ENCODE measurements at regions not wholly inside any gene's neighbourhood (a gene's known extent, or its start where the extent isn't known, plus 50 kb on each side); places are given as distances from the start of the nearest gene placed in this dataset.
"Not testable (repeated sequence)": the region's sequence is repeated elsewhere in the genome, so short reads cannot be mapped to it uniquely, and the experiment has no call there.

- Mint-ChIP-seq H3K4me3 (no peak overlapping the region), H3K27ac (no peak overlapping the region), H3K4me1 (no peaks in the 10 kb centered on the region), H3K27me3 (no peaks in the 10 kb centered on the region), H3K36me3 (no peaks in the 10 kb centered on the region), H3K9me3 (no peaks in the 10 kb centered on the region)
- CTCF ChIA-PET = no interaction called here
- DNase-seq = no peak
Measured at GRCh38 chr13:79901336-79901735, 420.4 kb downstream of the NDFIP2 start.

GRCh38 chr13:79900356-79900755 lies 419.4 kb downstream of the NDFIP2 start:
- Mint-ChIP-seq H3K9me3 (no peaks in the 10 kb centered on the region), H3K4me1 (no peaks in the 10 kb centered on the region), H3K27ac (no peak overlapping the region), H3K4me3 (no peak overlapping the region), H3K27me3 (no peaks in the 10 kb centered on the region), H3K36me3 (no peaks in the 10 kb centered on the region)
- DNase-seq = no peak
- CTCF ChIA-PET = interaction anchor here (0.6 kb wide), 1 partner anchor 365 kb away, joined by 3 read pairs; no protein-coding TSS in a partner anchor

DNA sequence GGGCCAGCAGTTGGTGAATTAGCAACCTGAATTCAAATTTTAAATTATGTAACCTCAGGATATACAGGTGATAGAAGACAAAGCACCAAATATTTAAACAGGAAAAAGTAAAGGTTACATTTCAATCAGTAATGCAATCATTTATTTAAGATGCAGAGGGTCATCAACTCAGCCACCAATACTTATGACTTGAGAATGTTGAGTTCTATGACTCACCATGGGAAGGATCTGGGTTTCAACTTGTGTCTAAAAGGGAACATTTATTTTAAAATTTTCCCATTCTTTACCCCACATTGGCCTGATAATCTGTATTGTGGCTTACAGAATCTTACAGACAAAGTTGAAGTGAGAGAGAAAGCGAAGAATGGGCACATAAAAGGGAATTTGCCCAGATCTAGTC lies 418.0 kb downstream of the NDFIP2 start:
- CTCF ChIA-PET = no interaction called here
- H3K36me3 Mint-ChIP-seq = no peaks in the 10 kb centered on the region
- no peak overlapping the region for H3K4me3 Mint-ChIP-seq
- no peaks in the 10 kb centered on the region for H3K4me1 Mint-ChIP-seq
- H3K9me3 Mint-ChIP-seq = no peaks in the 10 kb centered on the region
- DNase-seq = no peak
- no peak overlapping the region for H3K27ac Mint-ChIP-seq
- H3K27me3 Mint-ChIP-seq = no peaks in the 10 kb centered on the region

DNA sequence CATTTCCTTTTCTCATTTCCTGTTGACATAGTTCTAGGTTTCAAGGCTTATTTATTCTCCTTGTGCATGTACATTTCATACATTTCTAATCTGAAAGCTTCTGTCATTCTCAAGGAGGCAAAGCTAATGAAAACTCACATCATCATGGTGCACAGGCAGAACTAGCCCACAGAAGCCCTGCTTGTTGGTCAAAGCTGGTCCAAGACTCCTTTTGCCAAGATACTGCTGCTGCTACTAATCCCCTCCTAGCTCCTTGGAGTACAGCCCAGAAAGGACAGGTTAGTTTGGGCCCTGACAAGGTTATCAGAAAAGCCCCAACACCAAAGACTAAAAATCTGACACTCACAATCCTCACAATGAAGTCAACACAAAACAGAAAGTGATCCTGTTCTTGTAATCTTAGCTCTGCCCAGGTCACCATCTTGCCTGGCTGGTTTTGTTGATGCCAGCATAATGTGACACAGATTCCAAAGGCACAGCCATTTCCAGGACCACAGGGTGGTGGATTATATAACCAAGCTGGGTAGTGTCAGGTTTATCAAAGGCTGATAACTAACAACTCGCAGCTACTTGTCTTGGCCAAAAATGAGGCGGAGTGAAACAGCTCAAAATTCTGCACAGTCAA lies 417.4 kb downstream of the NDFIP2 start:
- no peaks in the 10 kb centered on the region for H3K36me3 Mint-ChIP-seq
- CTCF ChIA-PET = no interaction called here

GRCh38 chr13:79896851-79897250 lies 415.9 kb downstream of the NDFIP2 start:
- CTCF ChIA-PET = no interaction called here
- Mint-ChIP-seq H3K27me3 (no peaks in the 10 kb centered on the region), H3K27ac (no peak overlapping the region), H3K4me1 (no peaks in the 10 kb centered on the region), H3K9me3 (no peaks in the 10 kb centered on the region), H3K4me3 (no peak overlapping the region), H3K36me3 (no peaks in the 10 kb centered on the region)
- DNase-seq = no peak

More for the DNA sequence above, 417.4 kb downstream of the NDFIP2 start:
- H3K27me3 Mint-ChIP-seq = no peaks in the 10 kb centered on the region
- no peaks in the 10 kb centered on the region for H3K4me1 Mint-ChIP-seq
- DNase-seq = no peak
- H3K9me3 Mint-ChIP-seq = no peaks in the 10 kb centered on the region
- no peak overlapping the region for H3K4me3 Mint-ChIP-seq
- no peak overlapping the region for H3K27ac Mint-ChIP-seq

DNA sequence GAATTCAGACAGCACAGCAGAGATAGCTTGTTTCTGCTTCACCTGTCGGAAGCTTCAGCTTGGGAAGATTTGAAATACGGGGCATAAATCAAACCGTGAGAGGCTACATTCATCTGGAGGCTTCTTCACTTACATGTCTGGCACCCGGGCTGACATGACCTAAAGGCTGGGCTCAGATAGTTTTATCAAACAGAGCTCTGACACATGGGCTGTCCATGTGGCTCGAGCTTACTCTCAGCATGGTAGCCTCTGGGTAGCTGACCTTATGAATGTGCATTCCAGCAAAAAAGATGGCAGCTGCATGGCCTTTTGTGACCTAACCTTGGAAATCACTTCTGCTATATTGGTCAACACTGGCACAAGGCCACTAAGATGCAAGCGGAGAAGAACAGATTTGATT lies 414.5 kb downstream of the NDFIP2 start:
- no peaks in the 10 kb centered on the region for H3K36me3 Mint-ChIP-seq
- no peak for DNase-seq
- no peak overlapping the region for H3K4me3 Mint-ChIP-seq
- CTCF ChIA-PET = no interaction called here
- H3K9me3 Mint-ChIP-seq = no peaks in the 10 kb centered on the region
- H3K4me1 Mint-ChIP-seq = no peaks in the 10 kb centered on the region
- H3K27me3 Mint-ChIP-seq = no peaks in the 10 kb centered on the region
- H3K27ac Mint-ChIP-seq = no peak overlapping the region

DNA sequence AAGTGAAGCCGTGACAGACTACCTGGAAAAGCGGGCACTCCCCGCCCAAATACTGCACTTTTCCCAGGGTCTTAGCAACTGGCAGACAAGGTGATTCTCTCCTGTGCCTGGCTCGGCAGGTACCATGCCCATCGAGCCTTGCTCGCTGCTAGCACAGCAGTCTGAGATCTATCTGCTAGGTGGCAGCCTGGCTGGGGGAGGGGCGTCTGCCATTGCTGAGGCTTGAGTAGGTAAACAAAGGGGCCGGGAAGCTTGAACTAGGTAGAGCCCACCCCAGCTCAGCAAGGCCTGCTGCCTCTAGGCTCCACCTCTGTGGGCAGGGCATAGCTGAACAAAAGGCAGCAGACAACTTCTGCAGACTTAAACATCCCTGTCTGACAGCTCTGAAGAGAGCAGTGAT lies 406.3 kb downstream of the NDFIP2 start:
- H3K4me1 Mint-ChIP-seq, H3K27ac Mint-ChIP-seq, H3K4me3 Mint-ChIP-seq, H3K27me3 Mint-ChIP-seq, CTCF ChIA-PET, H3K9me3 Mint-ChIP-seq, DNase-seq, H3K36me3 Mint-ChIP-seq: not testable (repeated sequence)

DNA sequence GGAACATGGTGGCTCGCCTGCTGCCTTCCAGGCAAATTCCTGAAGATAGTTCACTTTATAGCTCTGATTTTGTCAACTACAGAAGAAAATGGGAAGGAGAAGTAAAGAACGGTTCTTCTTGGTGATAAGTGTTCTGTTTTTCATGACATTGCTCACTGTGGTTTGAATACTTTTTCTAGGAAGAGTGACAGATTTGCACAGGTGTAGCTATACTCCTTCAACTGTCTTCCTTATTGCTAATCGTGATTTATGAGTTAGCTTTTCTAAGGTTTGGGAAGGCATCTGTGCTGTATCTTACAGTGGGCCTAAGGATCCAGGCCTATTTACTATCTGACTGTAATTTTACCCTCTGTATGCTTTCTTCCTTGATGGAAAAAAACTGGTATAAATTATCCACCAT lies 405.6 kb downstream of the NDFIP2 start:
- H3K27ac Mint-ChIP-seq = no peak overlapping the region
- CTCF ChIA-PET = no interaction called here
- no peaks in the 10 kb centered on the region for H3K4me1 Mint-ChIP-seq
- H3K27me3 Mint-ChIP-seq = no peaks in the 10 kb centered on the region
- DNase-seq = no peak
- H3K9me3 Mint-ChIP-seq = no peaks in the 10 kb centered on the region
- H3K36me3 Mint-ChIP-seq = no peaks in the 10 kb centered on the region
- no peak overlapping the region for H3K4me3 Mint-ChIP-seq

- no peak for DNase-seq
- no peak overlapping the region for H3K4me3 Mint-ChIP-seq
- H3K27ac Mint-ChIP-seq = no peak overlapping the region
- no peaks in the 10 kb centered on the region for H3K9me3 Mint-ChIP-seq
- no peaks in the 10 kb centered on the region for H3K27me3 Mint-ChIP-seq
- H3K4me1 Mint-ChIP-seq = no peaks in the 10 kb centered on the region
- CTCF ChIA-PET = no interaction called here
- no peaks in the 10 kb centered on the region for H3K36me3 Mint-ChIP-seq
Measured at GRCh38 chr13:79884890-79885289, 403.9 kb downstream of the NDFIP2 start.

DNA sequence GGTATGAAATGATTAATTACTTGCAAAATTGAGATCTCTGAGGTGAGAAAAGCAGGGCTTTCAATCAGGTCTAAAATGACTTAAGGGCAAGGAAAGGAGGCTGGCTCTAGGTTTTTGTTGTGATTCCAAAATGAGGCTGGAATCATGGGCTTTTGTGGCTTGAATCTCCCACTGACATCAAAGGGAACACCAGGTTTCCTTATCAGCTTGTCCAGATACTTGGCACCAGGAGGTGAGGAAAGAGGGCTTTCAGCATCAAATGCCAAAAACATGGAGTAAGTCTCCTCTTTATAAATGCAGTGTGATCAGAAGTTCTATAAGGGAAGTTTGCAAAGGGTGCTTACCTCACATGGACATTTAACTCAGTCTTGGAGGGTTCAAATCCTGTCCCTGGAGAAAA lies 402.3 kb downstream of the NDFIP2 start:
- DNase-seq = no peak
- Mint-ChIP-seq H3K4me3 (no peak overlapping the region), H3K27ac (no peak overlapping the region), H3K36me3 (no peaks in the 10 kb centered on the region), H3K27me3 (no peaks in the 10 kb centered on the region), H3K4me1 (no peaks in the 10 kb centered on the region), H3K9me3 (no peaks in the 10 kb centered on the region)
- CTCF ChIA-PET = no interaction called here

- H3K27me3 Mint-ChIP-seq = no peaks in the 10 kb centered on the region
- H3K36me3 Mint-ChIP-seq = no peaks in the 10 kb centered on the region
- H3K4me3 Mint-ChIP-seq = no peak overlapping the region
- no peaks in the 10 kb centered on the region for H3K9me3 Mint-ChIP-seq
- no peak for DNase-seq
- H3K27ac Mint-ChIP-seq = no peak overlapping the region
- CTCF ChIA-PET = no interaction called here
- no peaks in the 10 kb centered on the region for H3K4me1 Mint-ChIP-seq
Measured at GRCh38 chr13:79880818-79881217, 399.9 kb downstream of the NDFIP2 start.

DNA sequence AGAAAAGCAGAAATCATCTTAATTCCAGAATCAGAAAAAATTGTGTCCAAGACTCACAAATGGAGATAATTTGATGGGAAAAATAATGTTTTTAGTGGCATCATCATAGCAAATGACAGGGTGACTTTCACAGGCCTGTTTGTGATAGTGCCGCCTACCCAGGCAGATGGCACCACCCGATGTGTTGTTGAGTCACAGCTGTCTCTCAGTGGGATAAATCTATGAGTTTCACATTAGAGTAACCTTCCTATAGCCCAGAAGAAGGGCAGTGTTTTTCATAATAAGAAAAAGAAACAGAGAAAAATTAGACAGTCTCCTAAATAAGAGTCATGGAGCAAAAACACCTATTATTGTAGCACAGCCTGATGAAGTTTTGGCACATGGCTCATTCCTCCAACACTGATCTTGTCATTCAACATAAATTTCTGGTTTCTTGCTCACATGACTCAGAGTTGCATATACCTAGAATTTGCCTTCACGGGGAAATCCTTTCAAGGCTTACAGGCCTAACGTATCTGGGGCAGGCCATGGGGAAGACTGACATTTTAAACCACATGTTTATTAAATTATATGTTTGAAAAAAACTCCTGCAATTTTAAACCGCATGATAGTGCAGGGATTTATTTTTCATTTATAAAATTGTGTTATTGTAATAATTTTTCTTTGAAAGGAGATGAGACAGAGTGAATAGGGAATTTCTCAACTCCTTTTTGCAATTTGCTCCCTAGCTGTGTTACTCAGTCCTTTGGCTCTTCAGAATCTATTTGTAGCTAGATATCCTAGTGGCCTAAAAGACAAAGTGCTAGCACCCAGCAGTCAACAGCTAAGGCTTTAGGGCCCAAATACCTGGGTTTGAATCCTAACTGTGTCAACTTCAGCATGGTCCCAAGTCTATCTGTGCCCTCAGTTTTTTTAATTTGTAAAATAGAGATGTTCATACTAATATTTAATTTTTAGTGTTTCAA lies 393.7 kb downstream of the NDFIP2 start:
- no peaks in the 10 kb centered on the region for H3K4me1 Mint-ChIP-seq
- H3K27ac Mint-ChIP-seq = no peak overlapping the region
- H3K36me3 Mint-ChIP-seq = no peaks in the 10 kb centered on the region
- H3K9me3 Mint-ChIP-seq = no peaks in the 10 kb centered on the region
- H3K27me3 Mint-ChIP-seq = no peaks in the 10 kb centered on the region
- no peak overlapping the region for H3K4me3 Mint-ChIP-seq
- CTCF ChIA-PET = no interaction called here
- no peak for DNase-seq

DNA sequence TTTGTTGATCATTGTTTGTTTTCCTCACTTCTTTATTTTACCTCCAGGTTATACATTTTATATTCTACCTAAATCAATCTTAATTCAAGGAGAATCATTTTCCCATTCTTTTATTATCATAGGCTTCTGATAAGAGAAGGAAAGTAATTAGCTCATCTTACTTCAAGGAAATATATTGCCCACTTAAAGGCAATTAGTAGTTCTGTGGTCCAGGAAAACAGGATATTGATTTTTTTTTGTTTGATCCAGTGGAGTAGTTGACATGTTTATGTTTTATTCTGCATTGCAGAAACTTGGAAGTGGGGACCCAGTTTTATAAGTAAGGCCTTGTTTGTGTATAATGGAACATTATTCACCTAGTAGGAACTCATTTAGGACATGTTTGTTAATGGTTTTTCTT lies 390.6 kb downstream of the NDFIP2 start:
- H3K9me3 Mint-ChIP-seq = no peaks in the 10 kb centered on the region
- H3K4me3 Mint-ChIP-seq = no peak overlapping the region
- no peaks in the 10 kb centered on the region for H3K36me3 Mint-ChIP-seq
- no peaks in the 10 kb centered on the region for H3K27me3 Mint-ChIP-seq
- CTCF ChIA-PET = no interaction called here
- no peak overlapping the region for H3K27ac Mint-ChIP-seq
- no peaks in the 10 kb centered on the region for H3K4me1 Mint-ChIP-seq
- no peak for DNase-seq

DNA sequence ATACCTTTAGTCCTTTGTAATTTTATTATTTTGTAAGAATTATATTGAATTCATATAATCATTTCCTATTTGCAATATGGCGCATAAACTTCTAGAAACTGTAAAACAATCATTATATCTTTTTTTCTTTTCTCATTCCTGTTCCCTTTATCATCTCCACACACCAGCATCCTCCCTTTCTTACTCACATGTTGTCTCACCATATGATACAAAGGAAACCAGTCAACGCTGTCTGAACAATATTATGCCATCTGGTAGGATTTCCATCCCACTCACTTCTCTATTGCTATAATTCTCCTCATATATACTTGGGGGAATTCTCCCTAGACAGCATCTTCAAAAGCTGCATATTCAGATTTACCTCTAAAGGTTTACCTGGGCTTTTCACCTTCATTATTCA lies 389.8 kb downstream of the NDFIP2 start:
- CTCF ChIA-PET = no interaction called here
- no peaks in the 10 kb centered on the region for H3K4me1 Mint-ChIP-seq
- H3K27me3 Mint-ChIP-seq = no peaks in the 10 kb centered on the region
- no peak for DNase-seq
- no peaks in the 10 kb centered on the region for H3K36me3 Mint-ChIP-seq
- H3K4me3 Mint-ChIP-seq = no peak overlapping the region
- H3K27ac Mint-ChIP-seq = no peak overlapping the region
- H3K9me3 Mint-ChIP-seq = no peaks in the 10 kb centered on the region

DNA sequence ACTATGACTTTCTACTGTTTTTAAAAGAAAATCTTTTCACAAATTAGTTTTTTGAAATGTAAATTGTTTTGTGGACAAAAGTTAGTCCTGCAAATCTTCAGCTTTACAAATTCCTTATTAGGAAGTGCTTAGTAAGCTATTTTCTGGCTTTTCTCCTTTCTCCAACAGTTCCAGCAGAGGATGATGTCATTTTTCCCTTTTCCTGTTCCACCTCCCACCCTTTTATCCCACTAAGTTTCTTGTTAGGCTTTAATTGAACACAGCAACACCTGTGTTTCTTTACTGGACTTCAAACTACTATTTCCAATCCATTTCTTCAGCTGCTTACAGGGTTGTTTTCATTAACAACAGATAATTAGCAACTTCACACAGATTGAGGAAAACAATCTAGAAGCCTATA lies 389.2 kb downstream of the NDFIP2 start:
- Mint-ChIP-seq H3K4me1 (no peaks in the 10 kb centered on the region), H3K27ac (no peak overlapping the region), H3K9me3 (no peaks in the 10 kb centered on the region), H3K36me3 (no peaks in the 10 kb centered on the region), H3K4me3 (no peak overlapping the region), H3K27me3 (no peaks in the 10 kb centered on the region)
- CTCF ChIA-PET = no interaction called here
- no peak for DNase-seq

All from activated naive CD4-positive, alpha-beta T cell treated with anti-CD3 and anti-CD28 coated beads, Interleukin-2, amount 10 ng/mL, durations not matched to agents 7 days and 5 days (primary cell).